ENCODE measurements at regions not wholly inside any gene's neighbourhood (a gene's known extent, or its start where the extent isn't known, plus 50 kb on each side); places are given as distances from the start of the nearest gene placed in this dataset.

- DNase-seq (ENCODE audit: low spot score), result no peak
- WGBS, result 68% methylated on average over 2 of the region's 2 CpGs
- H3K27ac ChIP-seq (ENCODE audit: low read depth in 1 of 2, low read length in 2 of 2), result no peak overlapping the region
- no peaks in the 10 kb centered on the region for H3K9me3 ChIP-seq (ENCODE audit: control insufficient read depth in 4 of 4, low read length in 3 of 4)
- H3K27me3 ChIP-seq (ENCODE audit: control insufficient read depth in 4 of 4, insufficient read depth in 4 of 4, low read length in 3 of 4), result no peaks in the 10 kb centered on the region
- H3K9ac ChIP-seq (ENCODE audit: low read depth in 1 of 2, low read length in 2 of 2), result no peak overlapping the region
- TF ChIP-seq YY1 (IDR thresholded peaks at IDR 0.05) (no peak), JUND (IDR thresholded peaks at IDR 0.05) (no peak), HNF4A (conservative IDR thresholded peaks at IDR 0.05) (no peak), MAX (IDR thresholded peaks at IDR 0.05) (no peak)
- no peak overlapping the region for H3K4me3 ChIP-seq (ENCODE audit: low read depth in 1 of 3, low read length in 3 of 3)
- H3K4me1 ChIP-seq (ENCODE audit: control insufficient read depth in 4 of 4, insufficient read depth in 4 of 4, low read length in 3 of 4), result no peaks in the 10 kb centered on the region
- H3K36me3 ChIP-seq (ENCODE audit: control insufficient read depth in 4 of 4, insufficient read depth in 3 of 4, low read depth in 1 of 4, low read length in 3 of 4), result no peaks in the 10 kb centered on the region
Observed at GRCh38 chr10:107847620-107848019, 683.1 kb upstream of the SORCS1 start.

- H3K27ac ChIP-seq (ENCODE audit: low read depth in 1 of 2, low read length in 2 of 2), result no peak overlapping the region
- no peaks in the 10 kb centered on the region for H3K36me3 ChIP-seq (ENCODE audit: control insufficient read depth in 4 of 4, insufficient read depth in 3 of 4, low read depth in 1 of 4, low read length in 3 of 4)
- H3K4me1 ChIP-seq (ENCODE audit: control insufficient read depth in 4 of 4, insufficient read depth in 4 of 4, low read length in 3 of 4), result no peaks in the 10 kb centered on the region
- DNase-seq (ENCODE audit: low spot score), result no peak
- no peak for TF ChIP-seq JUND (IDR thresholded peaks at IDR 0.05)
- WGBS, result 58% methylated on average over 1 of the region's 1 CpG
- no peak overlapping the region for H3K9ac ChIP-seq (ENCODE audit: low read depth in 1 of 2, low read length in 2 of 2)
- no peaks in the 10 kb centered on the region for H3K27me3 ChIP-seq (ENCODE audit: control insufficient read depth in 4 of 4, insufficient read depth in 4 of 4, low read length in 3 of 4)
- H3K4me3 ChIP-seq (ENCODE audit: low read depth in 1 of 3, low read length in 3 of 3), result no peak overlapping the region
- H3K9me3 ChIP-seq (ENCODE audit: control insufficient read depth in 4 of 4, low read length in 3 of 4), result no peaks in the 10 kb centered on the region
Observed at GRCh38 chr10:107834706-107835105, 670.2 kb upstream of the SORCS1 start.

GRCh38 chr10:107831772-107832171 lies 667.3 kb upstream of the SORCS1 start:
- TF ChIP-seq REST (IDR thresholded peaks at IDR 0.05) (no peak), FOXA2 (IDR thresholded peaks at IDR 0.05) (no peak), TAF1 (conservative IDR thresholded peaks at IDR 0.05) (no peak), RXRA (IDR thresholded peaks at IDR 0.05) (no peak), HNF4A (conservative IDR thresholded peaks at IDR 0.05) (no peak), HNF4G (IDR thresholded peaks at IDR 0.05) (no peak), GABPA (IDR thresholded peaks at IDR 0.05 in 1 of 2, conservative IDR thresholded peaks at IDR 0.05 in 1 of 2) (no peak), ATF3 (IDR thresholded peaks at IDR 0.05) (no peak), NR2F2 (IDR thresholded peaks at IDR 0.05) (no peak), SP1 (IDR thresholded peaks at IDR 0.05) (no peak), MAX (IDR thresholded peaks at IDR 0.05) (no peak), ZBTB33 (IDR thresholded peaks at IDR 0.05) (no peak)
- Histone ChIP-seq H3K4me3 (ENCODE audit: low read depth in 1 of 3, low read length in 3 of 3) (no peak overlapping the region), H3K27ac (ENCODE audit: low read depth in 1 of 2, low read length in 2 of 2) (no peak overlapping the region), H3K9me3 (ENCODE audit: control insufficient read depth in 4 of 4, low read length in 3 of 4) (no peaks in the 10 kb centered on the region), H3K36me3 (ENCODE audit: control insufficient read depth in 4 of 4, insufficient read depth in 3 of 4, low read depth in 1 of 4, low read length in 3 of 4) (no peaks in the 10 kb centered on the region), H3K4me1 (ENCODE audit: control insufficient read depth in 4 of 4, insufficient read depth in 4 of 4, low read length in 3 of 4) (no peaks in the 10 kb centered on the region), H3K9ac (ENCODE audit: low read depth in 1 of 2, low read length in 2 of 2) (no peak overlapping the region), H3K27me3 (ENCODE audit: control insufficient read depth in 4 of 4, insufficient read depth in 4 of 4, low read length in 3 of 4) (no peaks in the 10 kb centered on the region)
- no peak for DNase-seq (ENCODE audit: low spot score)
- WGBS, result 58% methylated on average over 2 of the region's 2 CpGs

All from liver (tissue), 7 donors.